Urinary bladder (tissue), 4 donors: ENCODE measurements at regions not wholly inside any gene's neighbourhood (a gene's known extent, or its start where the extent isn't known, plus 50 kb on each side); places are given as distances from the start of the nearest gene placed in this dataset. TPM values are rescaled to one million over a fixed set of nuclear protein-coding genes. Genes with fewer than 3 reads are reported as not detected.

Experiments used
- DNase-seq: peaks from one replicate; pipeline ENCODE4 v3.0.0-alpha.2; 2015; ENCODE audit errors: extremely low spot score
- H3K27ac ChIP-seq: one replicate; pipeline ENCODE4 v1.5.1; 2013; ENCODE audit warnings: low read depth, mild to moderate bottlenecking, moderate library complexity
- H3K36me3 ChIP-seq: one replicate; pipeline ENCODE4 v1.6.1; 2013; ENCODE audit warnings: mild to moderate bottlenecking, moderate library complexity; ENCODE audit not compliant: insufficient read depth
- H3K4me1 ChIP-seq: one replicate; pipeline ENCODE4 v1.6.1; 2013; ENCODE audit warnings: mild to moderate bottlenecking, moderate library complexity; ENCODE audit not compliant: insufficient read depth
- H3K4me3 ChIP-seq: one replicate; pipeline ENCODE4 v1.5.1; 2013; ENCODE audit warnings: low read depth, low read length
- WGBS: extraction: QIAGEN DNeasy Blood & Tissue Kit; methylation state at CpG from one replicate; pipeline ENCODE4 v1.1.7; 2013; 5-methylcytosine and 5-hydroxymethylcytosine counted together
- small RNA-seq: library from RNA; depleted of rRNA; stranded (forward); fragments of <200 nt; gene quantifications from one replicate; pipeline ENCODE3, GENCODE V24; 2014
- donor health status: healthy with polysubstance abuse.
- donor health status: healthy.

DNA sequence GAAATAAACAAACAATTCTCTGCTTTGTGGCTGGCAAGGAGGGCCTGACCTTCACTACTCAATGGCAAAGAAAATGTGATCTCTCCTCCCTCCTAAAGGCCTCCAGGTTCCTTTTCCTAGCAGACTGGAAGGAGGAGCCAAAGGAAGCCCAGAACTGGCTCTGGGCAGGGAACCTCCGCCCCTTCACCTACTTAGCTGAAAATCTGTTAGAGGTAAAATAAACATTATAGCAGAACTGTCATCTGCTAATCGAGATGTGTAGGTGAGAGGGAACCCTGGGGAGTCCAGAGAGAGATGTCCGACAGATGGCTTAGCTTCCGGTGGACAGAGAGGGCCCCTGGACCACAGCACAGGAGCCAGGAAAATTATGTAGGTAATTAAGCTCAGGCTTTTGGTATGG, 75.2 kb upstream of the KCNA3 start:
- 39% methylated on average over 4 of the region's 4 CpGs for WGBS
- no peak overlapping the region for H3K27ac ChIP-seq
- H3K36me3 ChIP-seq: no peaks in the 10 kb centered on the region
- no peak for DNase-seq
- no peaks in the 10 kb centered on the region for H3K4me1 ChIP-seq
- no peak overlapping the region for H3K4me3 ChIP-seq

DNA sequence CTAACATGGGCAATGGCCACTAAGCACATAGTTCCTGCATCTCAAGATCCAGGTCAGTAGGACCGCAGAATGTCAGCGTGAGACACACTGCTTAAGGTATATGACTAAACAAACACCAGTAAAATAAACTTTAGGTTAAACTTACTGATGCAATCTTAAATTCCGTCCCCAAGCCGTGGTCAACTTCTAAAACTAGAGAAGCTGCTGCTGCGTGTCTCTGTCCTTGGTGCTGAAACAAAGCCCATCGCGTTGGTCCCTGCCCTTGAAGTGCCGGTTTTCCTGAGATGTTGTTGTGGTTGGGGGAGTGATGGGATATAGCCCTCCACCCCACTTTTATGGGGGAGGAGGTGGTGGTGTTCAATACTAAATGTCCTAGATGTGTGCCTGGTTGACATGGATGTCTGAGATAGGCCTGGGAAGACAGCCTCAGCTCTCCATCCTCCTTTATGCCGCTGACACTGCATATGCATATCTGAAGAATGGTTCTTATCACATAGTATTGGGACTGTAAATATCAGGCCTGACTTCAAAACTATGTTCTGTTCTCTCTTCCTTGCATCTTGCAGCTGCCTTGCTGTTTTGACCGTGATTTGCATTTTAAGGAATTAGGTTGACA, 72.0 kb upstream of the KCNA3 start:
- whole genome bisulfite sequencing: 19% methylated on average over 10 of the region's 10 CpGs

DNA sequence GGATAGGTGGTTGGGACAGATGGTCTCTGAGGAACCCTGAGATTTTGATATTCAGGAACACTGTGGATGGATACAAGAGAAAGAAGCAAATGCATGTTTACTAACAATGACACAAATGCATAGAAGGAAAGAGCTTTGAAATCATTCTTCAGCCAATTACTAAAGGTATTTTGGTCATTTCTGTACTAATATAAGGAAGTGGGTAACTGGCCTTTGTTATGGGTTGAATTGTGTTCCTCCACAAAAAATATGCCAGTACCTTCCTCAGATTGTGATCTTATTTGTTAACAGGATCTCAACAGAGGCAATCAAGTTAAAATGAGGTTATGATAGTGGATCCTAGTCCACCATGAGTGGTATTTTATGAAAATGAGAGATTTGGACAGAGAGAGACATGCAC, 68.7 kb upstream of the KCNA3 start:
- DNase-seq: no peak
- Histone ChIP-seq H3K36me3 (no peaks in the 10 kb centered on the region), H3K4me3 (no peak overlapping the region)

More for the DNA sequence above, 72.0 kb upstream of the KCNA3 start:
- Histone ChIP-seq H3K36me3 (no peaks in the 10 kb centered on the region), H3K27ac (no peak overlapping the region), H3K4me3 (no peak overlapping the region), H3K4me1 (no peaks in the 10 kb centered on the region)
- peak; percentile 4 for DNase-seq

DNA sequence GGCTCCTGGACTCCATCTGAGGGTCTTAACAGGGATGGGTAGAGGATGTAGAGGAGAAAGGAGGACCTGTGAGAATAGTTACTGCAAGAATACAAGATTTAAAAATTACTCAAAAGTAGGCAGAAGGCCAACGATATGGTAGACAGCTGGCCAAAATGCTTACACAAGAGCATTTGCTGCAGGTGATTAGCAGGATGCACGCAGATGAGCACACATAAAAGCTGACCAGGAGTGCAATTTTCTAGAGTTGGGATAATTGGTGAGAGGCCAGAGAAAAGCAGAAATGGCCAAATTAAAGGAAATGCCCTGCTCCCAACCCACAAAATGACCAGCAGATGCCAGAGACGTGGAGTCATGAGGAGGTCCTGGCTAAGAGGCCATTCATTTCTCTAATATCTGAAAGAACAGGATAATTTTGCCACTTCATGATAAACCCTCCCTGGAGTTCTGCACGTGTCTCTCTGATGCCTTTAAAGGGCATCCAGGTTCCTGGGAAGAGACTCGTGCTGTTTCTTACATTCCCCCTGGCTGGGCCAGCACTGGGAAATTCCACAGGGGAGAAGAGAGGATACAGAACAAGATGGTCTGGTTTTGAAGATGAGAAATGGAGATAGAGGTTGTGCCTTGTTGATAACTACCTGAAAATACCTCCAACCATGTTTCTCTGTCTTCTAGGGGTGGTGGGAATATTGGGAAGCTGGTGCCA, 62.3 kb upstream of the KCNA3 start:
- WGBS: 51% methylated on average over 5 of the region's 5 CpGs
- DNase-seq: no peak

More for the DNA sequence above, 68.7 kb upstream of the KCNA3 start:
- H3K4me1 ChIP-seq: no peaks in the 10 kb centered on the region
- no peak overlapping the region for H3K27ac ChIP-seq

DNA sequence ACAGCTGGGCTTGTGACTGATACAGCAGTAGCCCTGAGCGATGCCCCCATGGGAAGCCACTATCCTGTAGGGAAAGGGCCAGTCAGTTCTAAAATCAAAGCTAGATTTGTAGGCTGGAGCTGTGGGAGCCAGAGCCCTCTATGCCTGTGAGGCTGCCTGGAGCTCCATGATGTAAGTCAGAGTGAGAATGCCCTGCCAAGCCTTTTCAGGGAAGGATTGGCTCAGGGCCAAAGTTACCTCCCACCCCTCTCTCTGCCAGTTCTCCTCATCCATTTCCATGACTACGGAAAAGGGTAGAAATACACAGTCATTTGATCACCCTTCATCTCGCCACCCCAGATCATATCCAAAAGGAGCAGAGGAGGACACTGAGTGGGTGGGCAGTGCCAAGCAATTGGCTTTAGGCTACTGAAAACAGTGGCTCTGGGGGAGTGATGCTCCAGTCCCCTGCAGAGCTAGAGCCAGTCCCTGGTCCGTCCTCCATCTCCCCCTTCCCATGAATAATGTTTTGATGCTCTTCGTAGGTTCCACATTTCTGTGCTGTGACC, 59.5 kb upstream of the KCNA3 start:
- Histone ChIP-seq H3K4me3 (no peak overlapping the region), H3K36me3 (no peaks in the 10 kb centered on the region), H3K4me1 (no peaks in the 10 kb centered on the region), H3K27ac (no peak overlapping the region)
- no peak for DNase-seq
- 75% methylated on average over 5 of the region's 5 CpGs for WGBS

More for the DNA sequence above, 62.3 kb upstream of the KCNA3 start:
- H3K4me3 ChIP-seq: no peak overlapping the region
- no peaks in the 10 kb centered on the region for H3K4me1 ChIP-seq
- H3K27ac ChIP-seq: no peak overlapping the region
- no peaks in the 10 kb centered on the region for H3K36me3 ChIP-seq

DNA sequence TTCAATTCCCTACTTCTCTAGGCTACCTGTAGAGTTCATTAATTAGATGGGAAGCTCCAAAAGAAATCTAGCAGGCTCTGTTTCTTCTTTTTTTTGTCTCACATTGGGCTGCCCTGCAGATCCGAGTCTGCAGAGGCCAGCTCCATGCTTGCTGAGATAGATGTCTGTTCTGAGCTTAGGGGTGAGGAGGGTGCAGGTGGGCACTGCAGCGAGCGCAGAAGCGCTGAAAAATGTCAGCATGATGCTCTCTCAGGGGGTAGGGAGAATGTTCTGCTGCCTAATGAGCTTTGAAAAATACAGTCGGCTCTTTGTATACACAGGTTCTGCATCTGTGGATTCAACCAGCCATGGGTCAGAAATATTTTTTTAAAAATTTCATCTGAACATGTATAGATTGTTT, 56.8 kb upstream of the KCNA3 start:
- Histone ChIP-seq H3K4me3 (no peak overlapping the region), H3K36me3 (no peaks in the 10 kb centered on the region), H3K4me1 (no peaks in the 10 kb centered on the region), H3K27ac (no peak overlapping the region)
- no peak for DNase-seq
- 83% methylated on average over 5 of the region's 5 CpGs for WGBS

DNA sequence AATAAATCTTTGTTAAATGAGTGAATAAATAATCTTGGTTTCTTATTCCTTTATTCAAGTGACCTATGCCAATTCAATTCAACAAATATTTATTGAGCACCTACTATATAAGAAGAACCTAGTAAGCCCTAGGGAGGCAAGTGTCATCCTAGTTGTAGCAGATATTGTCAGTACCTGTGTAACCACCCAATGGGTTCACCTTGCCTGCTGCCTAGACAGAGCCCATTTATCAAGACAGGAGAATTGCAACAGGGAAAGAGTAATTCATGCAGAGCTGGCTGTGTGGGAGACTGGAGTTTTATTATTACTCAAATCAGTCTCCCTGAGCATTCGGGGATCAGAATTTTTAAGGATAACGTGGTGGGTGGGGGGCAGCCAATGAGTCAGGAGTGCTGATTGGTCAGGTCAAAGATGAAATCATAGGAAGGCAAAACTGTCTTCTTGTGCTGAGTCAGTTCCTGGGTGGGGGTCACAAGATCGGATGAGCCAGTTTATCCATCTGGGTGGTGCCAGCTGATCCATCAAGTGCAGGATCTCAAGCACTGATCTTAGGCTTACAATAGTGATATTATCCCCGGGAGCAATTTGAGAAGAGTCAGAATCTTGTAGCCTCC, 53.8 kb upstream of the KCNA3 start:
- Histone ChIP-seq H3K4me3 (no peak overlapping the region), H3K4me1 (no peaks in the 10 kb centered on the region), H3K36me3 (no peaks in the 10 kb centered on the region), H3K27ac (no peak overlapping the region)
- 74% methylated on average over 4 of the region's 4 CpGs for WGBS
- no peak for DNase-seq

DNA sequence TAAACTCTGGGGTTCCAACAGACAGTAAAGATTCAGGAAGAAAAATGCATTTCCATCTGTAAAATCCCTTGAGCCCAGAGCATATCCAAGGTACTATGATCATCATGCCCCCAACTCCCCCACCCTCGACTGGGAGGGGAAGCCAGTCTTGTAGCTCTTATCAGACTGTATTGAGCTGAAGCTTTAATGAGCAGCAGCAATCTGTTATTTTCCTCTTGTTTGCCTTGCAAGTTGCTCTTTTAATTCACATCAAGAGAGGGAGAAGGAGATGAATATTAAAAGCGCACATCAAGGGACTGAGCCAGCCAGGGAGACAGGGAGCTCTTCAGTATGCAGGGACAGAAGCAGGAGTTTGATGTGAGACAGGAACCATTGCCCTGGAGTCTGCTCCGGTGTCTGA, 52.5 kb upstream of the KCNA3 start:
- 56% methylated on average over 3 of the region's 3 CpGs for WGBS
- Histone ChIP-seq H3K36me3 (no peaks in the 10 kb centered on the region), H3K4me1 (no peaks in the 10 kb centered on the region), H3K4me3 (no peak overlapping the region), H3K27ac (no peak overlapping the region)
- DNase-seq: no peak

DNA sequence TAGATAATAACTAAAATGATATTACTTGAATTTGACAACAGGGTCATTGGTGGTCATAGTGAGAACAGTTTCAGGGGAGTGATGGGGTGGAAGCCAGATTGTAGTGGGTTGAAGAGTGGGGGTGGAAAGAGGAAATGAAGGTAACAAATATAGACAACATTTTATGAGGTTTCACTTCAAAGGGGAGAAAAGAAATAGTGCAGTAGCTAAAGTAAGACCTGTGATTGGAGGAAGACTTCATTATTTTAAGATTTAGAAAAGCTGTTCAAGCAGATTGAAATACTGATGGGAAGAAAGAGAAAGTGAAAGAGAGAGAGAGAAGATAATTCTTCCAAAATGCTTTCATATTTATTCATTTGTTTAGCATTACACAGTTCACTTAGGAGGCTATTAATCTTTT, 52.0 kb upstream of the KCNA3 start:
- H3K27ac ChIP-seq: no peak overlapping the region
- no peak overlapping the region for H3K4me3 ChIP-seq
- H3K36me3 ChIP-seq: no peaks in the 10 kb centered on the region
- DNase-seq: no peak
- no peaks in the 10 kb centered on the region for H3K4me1 ChIP-seq

Small RNA genes in the stretch of these regions (small RNA-seq; reads per million reads assigned to genes)
- not detected for gene RF00019
